Activated T-helper 1 cell treated with anti-CD3 and anti-CD28 coated beads, Interleukin-12 subunit alpha, Interleukin-12 subunit beta, Interleukin-2, Interleukin-4 antibody, amounts not matched to agents 30 ng/mL and 10 ng/mL and 1 ng/mL, durations not matched to agents 14 hours and 24 hours and 36 hours (primary cell): ENCODE measurements at regions not wholly inside any gene's neighbourhood (a gene's known extent, or its start where the extent isn't known, plus 50 kb on each side); places are given as distances from the start of the nearest gene placed in this dataset.

ENCODE experiments used
- DNase-seq: peaks from one replicate; pipeline ENCODE4 v3.0.0; 2021; ENCODE audit warnings: low spot score
- H3K27ac Mint-ChIP-seq: one replicate; pipeline ENCODE4 v1.8.0; 2021; ENCODE audit warnings: mild to moderate bottlenecking, mixed read lengths
- H3K27me3 Mint-ChIP-seq: one replicate; pipeline ENCODE4 v1.8.0; 2022; ENCODE audit warnings: mild to moderate bottlenecking, moderate library complexity, mixed read lengths; ENCODE audit not compliant: insufficient read depth
- H3K36me3 Mint-ChIP-seq: one replicate; pipeline ENCODE4 v1.8.0; 2021; ENCODE audit warnings: low read depth, mixed read lengths
- H3K4me1 Mint-ChIP-seq: one replicate; pipeline ENCODE4 v1.8.0; 2021; ENCODE audit warnings: low read depth, mixed read lengths
- H3K4me3 Mint-ChIP-seq: one replicate; pipeline ENCODE4 v1.8.0; 2021; ENCODE audit warnings: mild to moderate bottlenecking, moderate library complexity, mixed read lengths
- H3K9me3 Mint-ChIP-seq: one replicate; pipeline ENCODE4 v1.8.0; 2021; ENCODE audit warnings: mixed read lengths
- intact Hi-C: fragments of 100-400 bp; cut with micrococcal nuclease; formaldehyde crosslinking; loops from one replicate; pipeline ENCODE4 v1.15.1; 2024

GRCh38 chr4:165689159-165689558, 183.9 kb upstream of the TLL1 start:
- no peak overlapping the region for H3K4me3 Mint-ChIP-seq
- no peak overlapping the region for H3K27ac Mint-ChIP-seq
- H3K9me3 Mint-ChIP-seq: no peaks in the 10 kb centered on the region
- H3K4me1 Mint-ChIP-seq: no peaks in the 10 kb centered on the region
- no peak for DNase-seq
- intact Hi-C loops: no loop called here
- H3K36me3 Mint-ChIP-seq: no peaks in the 10 kb centered on the region
- H3K27me3 Mint-ChIP-seq: no peaks in the 10 kb centered on the region

GRCh38 chr4:165692082-165692481, 181.0 kb upstream of the TLL1 start:
- Mint-ChIP-seq H3K9me3 (no peaks in the 10 kb centered on the region), H3K27me3 (no peaks in the 10 kb centered on the region), H3K4me3 (no peak overlapping the region), H3K27ac (no peak overlapping the region), H3K36me3 (no peaks in the 10 kb centered on the region), H3K4me1 (no peaks in the 10 kb centered on the region)
- intact Hi-C loops: no loop called here
- no peak for DNase-seq

- H3K9me3 Mint-ChIP-seq: no peaks in the 10 kb centered on the region
- no peaks in the 10 kb centered on the region for H3K4me1 Mint-ChIP-seq
- intact Hi-C loops: no loop called here
- DNase-seq: no peak
- H3K27ac Mint-ChIP-seq: no peak overlapping the region
- no peaks in the 10 kb centered on the region for H3K27me3 Mint-ChIP-seq
- H3K36me3 Mint-ChIP-seq: no peaks in the 10 kb centered on the region
- no peak overlapping the region for H3K4me3 Mint-ChIP-seq
Observed at GRCh38 chr4:165698272-165698671, 174.8 kb upstream of the TLL1 start.

GRCh38 chr4:165699055-165699454, 174.0 kb upstream of the TLL1 start:
- Mint-ChIP-seq H3K27me3 (no peaks in the 10 kb centered on the region), H3K9me3 (no peaks in the 10 kb centered on the region)
- intact Hi-C loops: no loop called here

GRCh38 chr4:165700855-165701254, 172.2 kb upstream of the TLL1 start:
- Mint-ChIP-seq H3K27ac (no peak overlapping the region), H3K9me3 (no peaks in the 10 kb centered on the region), H3K36me3 (no peaks in the 10 kb centered on the region), H3K27me3 (no peaks in the 10 kb centered on the region), H3K4me3 (no peak overlapping the region), H3K4me1 (no peaks in the 10 kb centered on the region)
- intact Hi-C loops: loop anchor here (2.0 kb wide), 1 partner anchor 164 kb away; no protein-coding TSS in a partner anchor
- no peak for DNase-seq

More at GRCh38 chr4:165699055-165699454, 174.0 kb upstream of the TLL1 start:
- Mint-ChIP-seq H3K4me1 (no peaks in the 10 kb centered on the region), H3K27ac (no peak overlapping the region), H3K4me3 (no peak overlapping the region), H3K36me3 (no peaks in the 10 kb centered on the region)
- DNase-seq: no peak

GRCh38 chr4:165707128-165707527, 165.9 kb upstream of the TLL1 start:
- Mint-ChIP-seq H3K4me3 (no peak overlapping the region), H3K4me1 (no peaks in the 10 kb centered on the region), H3K27me3 (no peaks in the 10 kb centered on the region), H3K9me3 (no peaks in the 10 kb centered on the region), H3K27ac (no peak overlapping the region), H3K36me3 (no peaks in the 10 kb centered on the region)
- intact Hi-C loops: no loop called here
- DNase-seq: no peak

- Mint-ChIP-seq H3K9me3 (no peaks in the 10 kb centered on the region), H3K4me1 (no peaks in the 10 kb centered on the region), H3K36me3 (no peaks in the 10 kb centered on the region), H3K27ac (no peak overlapping the region), H3K27me3 (no peaks in the 10 kb centered on the region), H3K4me3 (no peak overlapping the region)
- intact Hi-C loops: no loop called here
- no peak for DNase-seq
Observed at GRCh38 chr4:165709516-165709915, 163.5 kb upstream of the TLL1 start.

GRCh38 chr4:165709973-165710526, 163.0 kb upstream of the TLL1 start:
- Mint-ChIP-seq H3K27me3 (no peaks in the 10 kb centered on the region), H3K9me3 (no peaks in the 10 kb centered on the region), H3K27ac (no peak overlapping the region), H3K4me1 (no peaks in the 10 kb centered on the region), H3K36me3 (no peaks in the 10 kb centered on the region), H3K4me3 (no peak overlapping the region)
- intact Hi-C loops: no loop called here
- no peak for DNase-seq

- no peak overlapping the region for H3K27ac Mint-ChIP-seq
- H3K36me3 Mint-ChIP-seq: no peaks in the 10 kb centered on the region
- DNase-seq: no peak
- no peak overlapping the region for H3K4me3 Mint-ChIP-seq
- no peaks in the 10 kb centered on the region for H3K27me3 Mint-ChIP-seq
- no peaks in the 10 kb centered on the region for H3K4me1 Mint-ChIP-seq
- no peaks in the 10 kb centered on the region for H3K9me3 Mint-ChIP-seq
- intact Hi-C loops: no loop called here
Observed at GRCh38 chr4:165711436-165711835, 161.6 kb upstream of the TLL1 start.

GRCh38 chr4:165711912-165712311, 161.1 kb upstream of the TLL1 start:
- Mint-ChIP-seq H3K9me3 (no peaks in the 10 kb centered on the region), H3K4me1 (no peaks in the 10 kb centered on the region), H3K27me3 (no peaks in the 10 kb centered on the region), H3K4me3 (no peak overlapping the region), H3K36me3 (no peaks in the 10 kb centered on the region), H3K27ac (no peak overlapping the region)
- intact Hi-C loops: no loop called here
- DNase-seq: no peak

GRCh38 chr4:165714650-165715049, 158.4 kb upstream of the TLL1 start:
- DNase-seq: no peak
- intact Hi-C loops: no loop called here
- Mint-ChIP-seq H3K36me3 (no peaks in the 10 kb centered on the region), H3K4me3 (no peak overlapping the region), H3K27me3 (no peaks in the 10 kb centered on the region), H3K9me3 (no peaks in the 10 kb centered on the region), H3K27ac (no peak overlapping the region), H3K4me1 (no peaks in the 10 kb centered on the region)

GRCh38 chr4:165715211-165715610, 157.8 kb upstream of the TLL1 start:
- no peaks in the 10 kb centered on the region for H3K27me3 Mint-ChIP-seq
- DNase-seq: no peak
- no peak overlapping the region for H3K27ac Mint-ChIP-seq
- intact Hi-C loops: no loop called here
- H3K4me3 Mint-ChIP-seq: no peak overlapping the region
- no peaks in the 10 kb centered on the region for H3K36me3 Mint-ChIP-seq
- H3K9me3 Mint-ChIP-seq: no peaks in the 10 kb centered on the region
- H3K4me1 Mint-ChIP-seq: no peaks in the 10 kb centered on the region

- H3K27me3 Mint-ChIP-seq: peaks cover 3% of the 10 kb centered on the region
- no peaks in the 10 kb centered on the region for H3K36me3 Mint-ChIP-seq
- H3K27ac Mint-ChIP-seq: no peak overlapping the region
- intact Hi-C loops: no loop called here
- no peaks in the 10 kb centered on the region for H3K4me1 Mint-ChIP-seq
- no peak overlapping the region for H3K4me3 Mint-ChIP-seq
- no peak for DNase-seq
- no peaks in the 10 kb centered on the region for H3K9me3 Mint-ChIP-seq
Observed at GRCh38 chr4:165715989-165716388, 157.0 kb upstream of the TLL1 start.

- H3K27ac Mint-ChIP-seq: no peak overlapping the region
- intact Hi-C loops: no loop called here
- H3K4me1 Mint-ChIP-seq: no peaks in the 10 kb centered on the region
- DNase-seq: no peak
- H3K9me3 Mint-ChIP-seq: no peaks in the 10 kb centered on the region
- H3K4me3 Mint-ChIP-seq: no peak overlapping the region
- H3K36me3 Mint-ChIP-seq: no peaks in the 10 kb centered on the region
- peaks cover 3% of the 10 kb centered on the region for H3K27me3 Mint-ChIP-seq
Observed at GRCh38 chr4:165716472-165716871, 156.6 kb upstream of the TLL1 start.
